Ovary (tissue), 7 donors: ENCODE measurements at regions not wholly inside any gene's neighbourhood (a gene's known extent, or its start where the extent isn't known, plus 50 kb on each side); places are given as distances from the start of the nearest gene placed in this dataset.

Experiments used
- DNase-seq, 5 donors: peaks; one replicate each; pipeline ENCODE4 v3.0.0-alpha.2; 2019 to 2020
- H3K27ac ChIP-seq, 2 donors: fragments of 200-600 bp; one replicate each; pipeline versions ENCODE4 v1.5.1 to v1.8.0; 2019 to 2022
- H3K27me3 ChIP-seq: fragments of 200-600 bp; one replicate; pipeline ENCODE4 v1.8.0; 2022
- H3K36me3 ChIP-seq: fragments of 200-600 bp; sonication (generic); one replicate; pipeline ENCODE4 v1.5.1; 2019
- H3K4me1 ChIP-seq: one replicate; pipeline ENCODE4 v1.8.1; 2013; ENCODE audit warnings: mild to moderate bottlenecking, moderate library complexity; ENCODE audit not compliant: insufficient read depth
- H3K4me3 ChIP-seq: fragments of 200-600 bp; sonication (generic); one replicate; pipeline ENCODE4 v1.5.1; 2017
- H3K9me3 ChIP-seq, 2 donors: fragments of 200-600 bp in 1 of 2; sonication (generic) in 1 of 2; one replicate each; pipeline versions ENCODE4 v1.5.1 to v1.8.1; 2013 to 2019; ENCODE audit warnings: mild to moderate bottlenecking in 1 of 2, moderate library complexity in 1 of 2
- EP300 ChIP-seq: sonication (generic); formaldehyde crosslinking; IDR thresholded peaks from one replicate; pipeline ENCODE4 v1.6.1; 2017; ENCODE audit warnings: antibody characterized with exemption
- POLR2A ChIP-seq: fragments of 450-650 bp; IDR thresholded peaks from one replicate; pipeline ENCODE4 v1.6.1; 2017; ENCODE audit warnings: antibody characterized with exemption, mild to moderate bottlenecking, moderate library complexity
- WGBS, 3 donors: extraction: QIAGEN DNeasy Blood & Tissue Kit in 1 of 3; methylation state at CpG; one replicate each; pipeline versions ENCODE4 v1.1.5 to v1.1.7; 2013 to 2017; 5-methylcytosine and 5-hydroxymethylcytosine counted together
- intact Hi-C, 4 donors: fragments of 100-400 bp; cut with DNase I; formaldehyde crosslinking; loops; one replicate each; pipeline versions ENCODE4 v1.11.0 to v1.15.1; 2022 to 2023
- TF ChIP-seq, protein P1 (sequence below), 3 donors: fragments of 450-650 bp in 2 of 3; fragments of 200-600 bp in 1 of 3; IDR thresholded peaks; one replicate each; pipeline versions ENCODE4 v1.5.1 to v1.8.0; 2016 to 2022; ENCODE audit warnings: antibody characterized with exemption in 3 of 3, mild to moderate bottlenecking in 1 of 3
- donor health status: DM: no; HTN: no; CAD: no; lungs with moderate emphysema.
- donor health status: DM: no; HTN: no; CAD: no.
- donor health status: Bipolar disorder and iron deficiency.
- donor health status: DM: no; HTN: no; CAD: no.
- donor health status: DM: yes; HTN: yes; CAD: no.

DNA sequence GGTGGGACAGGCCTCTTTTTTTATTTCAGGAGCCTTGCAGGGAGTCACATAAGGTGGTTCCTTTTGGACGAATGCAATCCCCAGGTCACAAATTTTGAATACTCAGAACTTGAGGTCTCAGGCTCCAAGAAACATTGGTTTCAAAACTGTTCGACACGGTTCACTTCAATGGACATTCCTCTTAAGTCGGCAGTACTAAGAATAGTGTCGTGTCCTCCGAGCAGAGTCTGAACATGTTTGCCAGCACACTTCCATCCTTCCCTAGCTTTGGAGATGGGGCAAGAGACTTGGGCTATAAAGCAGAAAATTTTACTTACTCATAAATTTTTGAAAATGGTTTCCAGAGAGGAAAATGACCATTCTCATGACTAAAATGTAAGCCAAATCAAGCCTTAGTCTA is 265.4 kb downstream of the THBS2 start:
- Histone ChIP-seq H3K27ac (no peak overlapping the region), H3K4me3 (no peak overlapping the region), H3K9me3 (no peaks in the 10 kb centered on the region), H3K36me3 (no peaks in the 10 kb centered on the region), H3K27me3 (no peaks in the 10 kb centered on the region), H3K4me1 (no peaks in the 10 kb centered on the region)
- DNase-seq: no peak
- TF ChIP-seq EP300: no peak
- 79 to 95% (median 80%) methylated on average over 6 of the region's 6 CpGs for WGBS, 3 donors
- intact Hi-C loops: no loop called here

DNA sequence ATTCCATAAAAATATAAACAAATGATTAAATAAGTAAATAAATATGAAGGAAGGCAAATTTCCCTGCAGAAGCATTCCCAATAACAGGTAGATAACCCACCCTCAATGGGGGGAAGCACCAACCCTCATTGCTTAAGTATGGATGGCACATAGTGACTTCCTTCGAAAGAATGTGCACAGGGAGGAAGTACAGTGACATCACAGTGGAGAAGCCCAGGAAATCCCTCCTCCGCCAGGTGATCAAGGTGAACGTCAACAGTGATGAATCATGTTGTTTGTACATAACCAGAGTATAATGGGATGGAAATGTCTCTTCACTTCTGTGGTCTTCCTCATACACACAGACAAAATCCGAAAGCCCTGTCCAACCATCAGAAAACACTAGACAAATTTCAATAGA is 267.9 kb downstream of the THBS2 start:
- 96% methylated on average over 4 of the region's 4 CpGs for WGBS, 3 donors
- TF ChIP-seq, protein P1, sequence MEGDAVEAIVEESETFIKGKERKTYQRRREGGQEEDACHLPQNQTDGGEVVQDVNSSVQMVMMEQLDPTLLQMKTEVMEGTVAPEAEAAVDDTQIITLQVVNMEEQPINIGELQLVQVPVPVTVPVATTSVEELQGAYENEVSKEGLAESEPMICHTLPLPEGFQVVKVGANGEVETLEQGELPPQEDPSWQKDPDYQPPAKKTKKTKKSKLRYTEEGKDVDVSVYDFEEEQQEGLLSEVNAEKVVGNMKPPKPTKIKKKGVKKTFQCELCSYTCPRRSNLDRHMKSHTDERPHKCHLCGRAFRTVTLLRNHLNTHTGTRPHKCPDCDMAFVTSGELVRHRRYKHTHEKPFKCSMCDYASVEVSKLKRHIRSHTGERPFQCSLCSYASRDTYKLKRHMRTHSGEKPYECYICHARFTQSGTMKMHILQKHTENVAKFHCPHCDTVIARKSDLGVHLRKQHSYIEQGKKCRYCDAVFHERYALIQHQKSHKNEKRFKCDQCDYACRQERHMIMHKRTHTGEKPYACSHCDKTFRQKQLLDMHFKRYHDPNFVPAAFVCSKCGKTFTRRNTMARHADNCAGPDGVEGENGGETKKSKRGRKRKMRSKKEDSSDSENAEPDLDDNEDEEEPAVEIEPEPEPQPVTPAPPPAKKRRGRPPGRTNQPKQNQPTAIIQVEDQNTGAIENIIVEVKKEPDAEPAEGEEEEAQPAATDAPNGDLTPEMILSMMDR (IDR thresholded peaks at IDR 0.05): no peak
- TF ChIP-seq EP300 (no peak), POLR2A (no peak)
- H3K4me3 ChIP-seq: no peak overlapping the region
- no peaks in the 10 kb centered on the region for H3K36me3 ChIP-seq
- no peak overlapping the region for H3K27ac ChIP-seq
- H3K27me3 ChIP-seq: no peaks in the 10 kb centered on the region
- H3K4me1 ChIP-seq: no peaks in the 10 kb centered on the region
- DNase-seq: no peak
- intact Hi-C loops: no loop called here
- no peaks in the 10 kb centered on the region for H3K9me3 ChIP-seq

DNA sequence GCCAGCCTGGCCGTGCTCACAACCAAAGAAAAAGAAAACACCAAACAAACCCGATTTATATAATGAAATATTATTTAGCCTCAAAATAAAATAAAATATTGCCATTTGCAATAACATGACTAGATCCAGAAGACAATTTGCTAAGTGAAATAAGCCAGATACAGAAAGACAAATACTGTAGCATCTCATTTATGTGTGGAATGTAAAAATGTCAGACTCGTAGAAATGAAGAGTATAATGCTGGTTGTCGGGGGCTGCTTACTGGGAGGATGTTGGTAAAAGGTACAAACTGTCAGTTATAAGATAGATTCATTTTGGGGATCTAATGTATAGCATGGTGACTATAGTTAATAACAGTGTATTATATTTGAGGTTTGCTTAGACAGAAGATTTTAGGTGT is 269.7 kb downstream of the THBS2 start:
- intact Hi-C loops: no loop called here
- TF ChIP-seq POLR2A (no peak), EP300 (no peak)
- TF ChIP-seq, protein P1 (IDR thresholded peaks at IDR 0.05): no peak
- no peak overlapping the region for H3K4me3 ChIP-seq
- no peaks in the 10 kb centered on the region for H3K27me3 ChIP-seq
- DNase-seq: no peak
- no peak overlapping the region for H3K27ac ChIP-seq
- H3K36me3 ChIP-seq: no peaks in the 10 kb centered on the region
- WGBS, 3 donors: 52 to 66% (median 58%) methylated on average over 4 of the region's 4 CpGs
- no peaks in the 10 kb centered on the region for H3K9me3 ChIP-seq
- H3K4me1 ChIP-seq: no peaks in the 10 kb centered on the region

DNA sequence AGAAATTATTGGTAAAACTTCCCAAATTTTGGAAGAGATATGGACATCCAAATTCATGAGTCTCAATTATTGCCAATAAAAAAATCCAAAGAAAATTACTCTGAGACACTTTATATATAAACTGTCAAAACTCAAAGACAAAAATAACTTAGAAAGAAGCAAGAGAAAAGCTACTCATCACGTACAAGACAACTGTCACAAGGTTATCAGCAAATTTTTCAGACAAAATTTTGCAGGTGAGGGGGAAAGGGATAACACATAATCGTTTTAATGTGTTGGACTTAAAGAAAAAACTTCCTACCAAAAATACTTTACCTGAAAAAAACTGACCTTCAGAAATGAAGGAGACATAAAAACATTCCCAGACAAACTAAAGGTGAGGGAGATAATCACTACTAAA is 272.5 kb downstream of the THBS2 start:
- H3K36me3 ChIP-seq: no peaks in the 10 kb centered on the region
- 74 to 80% (median 76%) methylated on average over 2 of the region's 2 CpGs for WGBS, 3 donors
- H3K4me1 ChIP-seq: no peaks in the 10 kb centered on the region
- no peak overlapping the region for H3K27ac ChIP-seq
- no peak for DNase-seq
- H3K9me3 ChIP-seq: no peaks in the 10 kb centered on the region
- no peak overlapping the region for H3K4me3 ChIP-seq
- TF ChIP-seq, protein P1 (IDR thresholded peaks at IDR 0.05): no peak
- TF ChIP-seq EP300: no peak
- no peak for TF ChIP-seq POLR2A
- intact Hi-C loops: no loop called here
- H3K27me3 ChIP-seq: no peaks in the 10 kb centered on the region

DNA sequence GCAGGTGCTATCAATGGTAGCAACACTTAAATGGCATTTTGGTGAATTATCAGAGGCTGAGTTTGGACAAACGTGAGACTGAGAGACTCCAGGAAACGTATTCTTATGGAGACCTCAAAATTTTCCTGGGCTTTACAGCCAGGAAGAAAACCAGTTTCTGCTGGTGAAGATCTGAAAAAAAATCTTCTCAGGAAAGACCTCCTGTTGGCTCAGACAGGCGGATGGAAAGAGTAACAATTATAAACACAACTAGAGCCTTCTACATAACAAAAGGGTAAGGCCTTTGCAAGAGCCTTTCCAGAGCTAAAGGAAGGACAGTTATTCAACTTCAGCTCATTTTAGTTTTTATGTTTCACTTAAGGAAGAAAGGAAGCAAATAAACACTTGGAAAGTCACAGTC is 274.4 kb downstream of the THBS2 start:
- Histone ChIP-seq H3K27me3 (no peaks in the 10 kb centered on the region), H3K4me1 (no peaks in the 10 kb centered on the region), H3K27ac (no peak overlapping the region), H3K4me3 (no peak overlapping the region), H3K36me3 (no peaks in the 10 kb centered on the region), H3K9me3 (no peaks in the 10 kb centered on the region)
- intact Hi-C loops: no loop called here
- TF ChIP-seq POLR2A: no peak
- WGBS, 3 donors: 81 to 85% (median 82%) methylated on average over 3 of the region's 3 CpGs
- DNase-seq: no peak

DNA sequence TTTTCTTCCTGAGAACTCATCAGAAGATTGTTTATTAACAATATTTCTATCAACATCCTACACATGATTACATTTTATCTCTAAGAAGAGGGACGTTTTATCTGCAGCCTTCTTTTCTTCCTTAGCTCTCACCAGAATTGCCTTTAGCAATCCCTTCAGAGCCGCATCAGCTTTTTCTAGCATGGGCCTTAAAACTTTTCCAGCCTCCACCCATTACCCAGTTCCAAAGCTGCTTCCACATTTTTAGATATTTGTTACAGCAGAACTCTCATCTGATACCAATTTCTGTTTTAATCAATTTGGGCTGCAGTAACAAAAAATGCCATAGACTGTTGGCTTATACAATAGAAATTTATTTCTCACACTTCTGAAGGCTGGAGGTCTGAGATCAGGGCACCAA is 281.5 kb downstream of the THBS2 start:
- Histone ChIP-seq H3K36me3 (no peaks in the 10 kb centered on the region), H3K27ac (no peak overlapping the region), H3K9me3 (no peaks in the 10 kb centered on the region), H3K4me3 (no peak overlapping the region), H3K27me3 (no peaks in the 10 kb centered on the region), H3K4me1 (peaks cover 3% of the 10 kb centered on the region)
- no peak for DNase-seq
- WGBS, 3 donors: 57 to 68% (median 61%) methylated on average over 2 of the region's 2 CpGs
- intact Hi-C loops: no loop called here
- TF ChIP-seq POLR2A (no peak), EP300 (no peak)
- TF ChIP-seq, protein P1 (IDR thresholded peaks at IDR 0.05): no peak
